NCI-H345 treated with DMSO at 0.1 percent for 48 hours (cell line): ENCODE measurements at regions not wholly inside any gene's neighbourhood (a gene's known extent, or its start where the extent isn't known, plus 50 kb on each side); places are given as distances from the start of the nearest gene placed in this dataset.
"Not testable (repeated sequence)": the region's sequence is repeated elsewhere in the genome, so short reads cannot be mapped to it uniquely, and the experiment has no call there.

Experiments
- DNase-seq: peaks from one replicate; lab custom pipeline; 2025; ENCODE audit not compliant: unreplicated experiment; lab: John Stamatoyannopoulos, UW

- DNase-seq = no peak
These were observed 1291.0 kb downstream of the ARAP2 start for GRCh38 chr4:34953145-34953799.

DNA sequence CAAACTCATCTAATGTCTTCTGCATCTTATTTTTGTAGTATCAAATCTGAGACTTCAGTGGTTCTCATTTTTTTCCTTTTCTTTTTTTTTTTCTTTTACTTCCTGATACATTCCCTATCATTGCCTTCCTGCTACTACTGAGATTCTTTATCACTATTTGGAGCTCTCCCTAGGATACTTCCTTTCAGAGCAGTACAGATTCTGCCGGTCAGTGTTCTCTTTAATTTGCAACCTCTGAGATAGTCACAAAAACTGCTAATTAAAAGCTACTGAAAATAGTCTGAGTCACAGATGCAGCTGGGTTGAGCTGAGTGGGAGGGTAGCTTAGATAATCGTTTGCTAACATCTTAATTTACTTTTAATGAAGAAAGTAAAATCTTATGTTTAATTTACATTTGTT, 1279.7 kb downstream of the ARAP2 start:
- DNase-seq = no peak

GRCh38 chr4:34972189-34972588, 1272.1 kb downstream of the ARAP2 start:
- DNase-seq = no peak

DNA sequence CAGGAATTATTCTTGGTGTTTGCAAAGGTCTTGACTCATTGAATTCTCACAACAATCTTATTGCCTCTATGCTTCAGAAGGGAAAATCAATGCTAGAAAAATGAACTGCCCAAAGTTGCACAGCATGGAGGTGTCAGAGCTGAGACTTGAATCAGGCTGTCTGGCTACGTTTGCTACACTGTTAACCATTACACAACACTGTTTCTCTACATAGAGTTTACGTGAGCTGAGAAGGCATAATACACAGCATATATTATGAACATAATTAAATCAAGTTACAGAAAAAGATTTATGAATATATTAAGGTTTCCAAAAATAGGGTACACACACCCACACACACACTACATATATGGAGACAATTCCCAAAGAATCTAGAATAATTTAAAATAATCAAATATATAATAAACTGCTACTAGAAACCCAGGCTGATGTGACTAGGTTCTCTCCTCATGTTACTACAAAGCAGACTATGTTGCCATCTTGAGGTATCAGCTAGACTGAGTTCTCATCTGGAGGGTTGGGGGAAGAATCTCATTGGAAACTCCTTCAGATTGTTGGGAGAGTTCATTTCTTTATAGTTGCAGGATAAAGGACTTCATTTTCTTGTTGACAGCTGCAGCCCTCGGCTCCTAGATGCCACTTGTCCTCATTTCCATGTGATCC, 1270.5 kb downstream of the ARAP2 start:
- DNase-seq = no peak

DNA sequence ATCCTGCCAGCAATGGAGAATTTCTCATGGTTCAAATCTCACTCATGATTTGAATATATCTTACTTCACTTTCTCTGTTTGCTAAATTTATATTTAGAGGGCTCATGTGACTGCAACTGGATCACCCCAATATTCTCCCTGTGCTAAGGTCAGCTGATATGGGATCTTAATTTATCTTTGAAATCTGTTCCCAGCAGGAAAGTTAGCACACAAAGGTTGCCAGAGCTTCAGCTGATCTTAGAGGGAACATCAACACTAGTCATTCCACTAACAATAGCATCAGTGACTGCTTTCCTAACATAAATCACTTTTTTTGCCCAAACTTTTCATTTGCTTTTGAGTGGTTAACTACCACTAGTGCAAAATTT, 1270.0 kb downstream of the ARAP2 start:
- no peak for DNase-seq

- not testable (repeated sequence) for DNase-seq
These were observed 1223.1 kb downstream of the ARAP2 start for GRCh38 chr4:35021222-35021621.

DNA sequence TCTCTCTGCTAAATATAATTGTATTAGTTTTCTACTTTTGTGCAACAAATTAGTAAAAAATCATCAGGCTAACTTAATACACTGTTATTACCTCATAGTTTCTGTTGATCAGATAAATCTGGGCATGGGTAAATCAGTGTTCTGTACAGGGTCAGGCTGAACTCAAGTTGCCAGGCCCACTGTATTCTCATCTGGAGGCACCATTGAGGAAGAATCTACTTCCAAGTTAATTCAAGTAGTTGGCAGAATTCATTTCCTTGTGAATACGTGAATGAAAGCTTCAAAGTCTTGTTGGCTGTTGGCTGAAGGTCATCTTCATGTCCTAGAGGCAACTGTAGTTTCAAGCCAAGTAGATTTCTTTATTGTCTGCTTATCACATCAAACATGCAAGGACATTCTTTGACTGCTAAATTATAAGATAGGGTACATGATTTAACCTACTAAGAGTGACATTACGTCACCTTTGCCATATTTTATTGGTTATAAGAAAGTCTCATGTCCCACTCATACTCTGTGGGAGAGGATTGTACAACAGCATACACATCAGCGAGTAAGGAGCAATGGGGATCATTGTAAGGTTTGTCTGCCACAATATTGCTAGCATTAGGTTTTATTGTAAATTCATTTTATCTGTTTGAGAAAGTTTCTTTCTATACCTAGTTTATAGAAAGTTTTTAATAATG, 1219.0 kb downstream of the ARAP2 start:
- no peak for DNase-seq

- DNase-seq = no peak
These were observed 1206.1 kb downstream of the ARAP2 start for GRCh38 chr4:35038079-35038805.

DNA sequence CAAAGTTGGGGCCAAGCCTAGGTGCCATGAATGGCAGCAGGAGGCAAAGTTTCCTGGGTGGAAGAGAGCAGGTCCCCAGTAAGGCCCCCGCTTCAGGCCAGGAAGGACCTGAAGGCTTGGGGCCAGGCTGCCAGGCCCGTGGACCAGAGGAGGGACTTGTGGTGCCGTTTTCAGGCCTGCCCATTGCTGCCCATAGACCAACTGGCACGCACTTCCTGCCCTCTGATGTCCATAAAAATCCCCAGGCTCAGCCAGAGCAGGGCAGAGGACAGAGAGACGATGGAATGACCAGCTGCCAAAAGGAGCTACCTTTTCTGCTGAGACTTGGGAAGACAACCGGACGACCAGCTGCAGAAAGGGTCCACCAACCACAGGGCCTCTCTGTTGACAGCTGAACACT, 1205.5 kb downstream of the ARAP2 start:
- DNase-seq = no peak

GRCh38 chr4:35052546-35052945, 1191.8 kb downstream of the ARAP2 start:
- DNase-seq = no peak

GRCh38 chr4:35063031-35063570, 1181.2 kb downstream of the ARAP2 start:
- no peak for DNase-seq

DNA sequence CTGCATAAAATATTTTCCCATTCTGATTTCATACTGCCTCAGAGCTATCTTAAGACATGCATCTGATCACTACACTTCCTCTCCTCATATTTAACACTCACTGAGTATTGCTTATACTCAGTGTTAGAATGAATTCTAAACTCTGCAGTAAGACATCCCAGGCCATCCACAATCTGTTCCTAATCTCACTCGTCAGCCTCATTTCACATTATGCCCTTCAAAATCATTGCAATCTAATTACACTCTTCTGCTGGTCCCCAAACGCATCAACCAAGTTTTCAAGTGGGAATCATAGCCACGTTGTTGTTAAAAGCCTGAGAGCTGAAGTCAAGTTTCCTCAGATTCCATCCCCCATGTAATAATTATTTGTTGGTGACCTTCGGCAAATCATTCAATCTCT, 1177.9 kb downstream of the ARAP2 start:
- no peak for DNase-seq

GRCh38 chr4:35080799-35081198, 1163.5 kb downstream of the ARAP2 start:
- no peak for DNase-seq

- no peak for DNase-seq
These were observed 1157.1 kb downstream of the ARAP2 start for GRCh38 chr4:35087218-35087617.

GRCh38 chr4:35100932-35101331, 1143.4 kb downstream of the ARAP2 start:
- DNase-seq = no peak

GRCh38 chr4:35102066-35102465, 1142.2 kb downstream of the ARAP2 start:
- DNase-seq = no peak

DNA sequence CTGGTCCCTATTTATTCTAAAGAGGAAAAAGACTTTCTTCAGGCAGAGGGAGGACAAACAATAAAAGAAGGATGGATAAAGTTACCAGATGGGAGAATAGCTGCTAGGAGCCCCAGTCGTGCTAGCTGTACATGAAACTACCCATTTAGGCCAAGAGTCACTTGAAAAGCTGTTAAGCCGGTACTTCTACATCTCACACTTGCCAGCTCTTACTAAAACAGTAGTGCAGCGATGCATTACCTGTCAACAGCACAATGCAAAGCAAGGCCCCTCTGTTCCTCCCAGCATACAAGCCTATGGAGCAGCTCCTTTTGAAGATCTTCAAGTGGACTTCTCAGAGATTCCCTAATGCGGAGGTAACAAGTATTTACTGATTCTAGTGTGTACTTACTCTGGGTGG, 1138.8 kb downstream of the ARAP2 start:
- peak; percentile 91 for DNase-seq

- no peak for DNase-seq
These were observed 1138.1 kb downstream of the ARAP2 start for GRCh38 chr4:35106091-35106734.

DNA sequence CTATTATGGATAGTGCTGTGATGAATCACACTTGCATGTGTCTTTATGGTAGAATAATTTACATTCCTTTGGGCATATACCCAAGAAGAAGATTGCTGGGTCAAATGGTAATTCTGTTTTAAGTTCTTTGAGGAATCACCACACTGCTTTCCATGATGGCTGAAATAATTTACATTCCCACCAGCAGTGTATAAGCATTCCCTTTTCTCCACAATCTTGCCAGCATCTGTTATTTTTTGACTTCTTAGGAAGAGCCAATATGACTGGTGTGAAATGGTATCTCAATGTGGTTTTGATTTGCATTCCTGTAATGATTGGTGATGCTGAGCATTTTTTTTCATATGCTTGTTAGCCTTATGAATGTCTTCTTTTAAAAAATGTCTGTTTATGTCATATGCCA, 1120.2 kb downstream of the ARAP2 start:
- DNase-seq = no peak

DNA sequence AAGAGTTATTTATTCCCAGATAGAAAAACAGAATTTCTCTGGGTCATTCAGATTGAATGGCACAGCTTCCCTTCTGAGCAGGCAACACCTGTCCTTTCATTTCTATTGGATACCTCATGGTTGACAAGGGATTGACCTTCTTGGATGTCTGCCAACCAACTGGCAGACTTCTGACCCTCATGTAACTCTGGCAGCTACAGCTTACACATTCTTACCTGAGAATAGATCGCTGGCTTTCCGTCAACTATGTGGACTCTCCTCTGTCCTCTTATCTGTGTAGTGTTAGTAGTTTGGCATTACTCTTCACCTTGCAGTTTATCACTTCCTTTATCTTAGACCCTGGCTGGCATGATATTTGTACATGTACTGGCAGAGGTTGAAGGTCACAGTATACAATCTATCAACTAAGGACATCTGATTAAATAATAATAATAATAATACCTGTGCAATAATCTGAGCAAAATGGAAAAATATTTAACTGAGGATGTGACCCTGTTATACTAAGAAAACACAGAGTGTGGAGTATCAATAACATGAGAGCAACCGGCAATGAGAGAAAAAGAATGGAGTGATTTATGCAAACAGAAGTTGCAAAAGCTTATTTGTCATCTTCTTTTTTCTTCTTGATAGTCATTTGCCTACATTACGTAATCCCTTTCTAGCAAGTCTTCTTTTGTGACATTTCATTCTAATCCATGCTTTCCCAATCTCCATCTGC, 1118.2 kb downstream of the ARAP2 start:
- DNase-seq = peak; percentile 53
